H9 (cell line): ENCODE measurements at regions not wholly inside any gene's neighbourhood (a gene's known extent, or its start where the extent isn't known, plus 50 kb on each side); places are given as distances from the start of the nearest gene placed in this dataset.

Source experiments
- DNase-seq: peaks from one replicate; pipeline ENCODE4 v3.0.0-alpha.2; 2017
- H2AFZ ChIP-seq: one replicate; pipeline ENCODE4 v1.6.1; 2013; ENCODE audit warnings: mild to moderate bottlenecking, low read length, control low read depth, moderate library complexity
- H2AK5ac ChIP-seq: 2 replicates; pipeline ENCODE4 v1.6.1; 2013; ENCODE audit warnings: low read length, control low read depth, mixed read lengths; ENCODE audit not compliant: insufficient read length
- H2BK120ac ChIP-seq: one replicate; pipeline ENCODE4 v1.6.1; 2013; ENCODE audit warnings: low read depth, mild to moderate bottlenecking, low read length, control low read depth, inconsistent platforms; ENCODE audit not compliant: poor library complexity, severe bottlenecking
- H2BK12ac ChIP-seq: 2 replicates; pipeline ENCODE4 v1.6.1; 2013; ENCODE audit warnings: low read length, control low read depth, mixed read lengths, low read depth; ENCODE audit not compliant: insufficient read length
- H2BK15ac ChIP-seq: 2 replicates; pipeline ENCODE4 v1.6.1; 2013; ENCODE audit warnings: low read depth, low read length, control low read depth
- H2BK20ac ChIP-seq: one replicate; pipeline ENCODE4 v1.6.1; 2013; ENCODE audit warnings: low read depth, mild to moderate bottlenecking, low read length, control low read depth, inconsistent platforms; ENCODE audit not compliant: poor library complexity, severe bottlenecking
- H2BK5ac ChIP-seq: 2 replicates; pipeline ENCODE4 v1.6.1; 2013; ENCODE audit warnings: low read length, control low read depth, mixed read lengths; ENCODE audit not compliant: insufficient read length
- H3K14ac ChIP-seq: 2 replicates; pipeline ENCODE4 v1.6.1; 2013; ENCODE audit warnings: low read length, control low read depth; ENCODE audit not compliant: insufficient read depth
- H3K18ac ChIP-seq: 2 replicates; pipeline ENCODE4 v1.6.1; 2013; ENCODE audit warnings: low read depth, mild to moderate bottlenecking, mixed read lengths, low read length, control low read depth; ENCODE audit not compliant: insufficient read length
- H3K23ac ChIP-seq: 2 replicates; pipeline ENCODE4 v1.6.1; 2013; ENCODE audit warnings: low read length, control low read depth, mixed read lengths, low read depth; ENCODE audit not compliant: insufficient read length
- H3K23me2 ChIP-seq: 2 replicates; pipeline ENCODE4 v1.6.1; 2013; ENCODE audit warnings: low read depth, mild to moderate bottlenecking, mixed read lengths, low read length, control low read depth; ENCODE audit not compliant: insufficient read length, poor library complexity, severe bottlenecking
- H3K27ac ChIP-seq: 2 replicates; pipeline ENCODE4 v1.5.1; 2013; ENCODE audit warnings: low read length, control low read depth, mixed read lengths, low read depth; ENCODE audit not compliant: insufficient read length
- H3K27me3 ChIP-seq: 2 replicates; pipeline ENCODE4 v1.6.1; 2013; ENCODE audit warnings: low read length, control low read depth, inconsistent platforms; ENCODE audit not compliant: insufficient read depth
- H3K4ac ChIP-seq: 2 replicates; pipeline ENCODE4 v1.6.1; 2013; ENCODE audit warnings: low read depth, mild to moderate bottlenecking, control low read depth, inconsistent platforms, low read length, moderate library complexity
- H3K4me1 ChIP-seq: 2 replicates; pipeline ENCODE4 v1.6.1; 2013; ENCODE audit warnings: low read length, control low read depth, inconsistent platforms; ENCODE audit not compliant: insufficient read depth
- H3K4me2 ChIP-seq: 2 replicates; pipeline ENCODE4 v1.6.1; 2013; ENCODE audit warnings: low read length, control low read depth, mixed read lengths; ENCODE audit not compliant: insufficient read length, insufficient read depth
- H3K56ac ChIP-seq: 2 replicates; pipeline ENCODE4 v1.6.1; 2013; ENCODE audit warnings: low read depth, mild to moderate bottlenecking, mixed read lengths, low read length, control low read depth; ENCODE audit not compliant: insufficient read length
- H3K79me1 ChIP-seq: 2 replicates; pipeline ENCODE4 v1.6.1; 2013; ENCODE audit warnings: low read depth, mild to moderate bottlenecking, moderate library complexity, low read length, control low read depth, inconsistent platforms; ENCODE audit not compliant: insufficient read depth, poor library complexity, severe bottlenecking
- H3K79me2 ChIP-seq: 2 replicates; pipeline ENCODE4 v1.6.1; 2013; ENCODE audit warnings: low read length, control low read depth, inconsistent platforms; ENCODE audit not compliant: insufficient read depth
- H3K9ac ChIP-seq: 2 replicates; pipeline ENCODE4 v1.6.1; 2013; ENCODE audit warnings: low read length, control low read depth, mixed read lengths; ENCODE audit not compliant: insufficient read length; ENCODE audit errors: extremely low read depth
- H3K9me3 ChIP-seq: one replicate; pipeline ENCODE4 v1.6.1; 2013; ENCODE audit warnings: low read depth, low read length, inconsistent platforms; ENCODE audit not compliant: control insufficient read depth
- H3T11ph ChIP-seq: one replicate; pipeline ENCODE4 v1.6.1; 2013; ENCODE audit warnings: mild to moderate bottlenecking, low read length, control low read depth, inconsistent platforms
- H4K20me1 ChIP-seq: one replicate; pipeline ENCODE4 v1.6.1; 2013; ENCODE audit not compliant: control insufficient read depth, insufficient read length, insufficient read depth
- H4K5ac ChIP-seq: 2 replicates; pipeline ENCODE4 v1.6.1; 2013; ENCODE audit warnings: low read depth, mild to moderate bottlenecking, mixed read lengths, low read length, control low read depth; ENCODE audit not compliant: insufficient read length
- H4K8ac ChIP-seq: replicated peaks from 2 replicates; pipeline ENCODE4 v1.6.1; 2013; ENCODE audit warnings: low read length, control low read depth, mixed read lengths, low read depth; ENCODE audit not compliant: insufficient read length
- H4K91ac ChIP-seq: 2 replicates; pipeline ENCODE4 v1.6.1; 2013; ENCODE audit warnings: low read depth, mild to moderate bottlenecking, moderate library complexity, mixed read lengths, low read length, control low read depth; ENCODE audit not compliant: insufficient read length
- H3K27ac Mint-ChIP-seq, 3 experiments: 2 replicates in 2 of 3; 3 replicates in 1 of 3; pipeline ENCODE4 v1.8.0; 2020 to 2021; ENCODE audit warnings: mixed read lengths in 3 of 3, mild to moderate bottlenecking in 1 of 3, moderate library complexity in 1 of 3
- H3K27me3 Mint-ChIP-seq: 2 replicates; pipeline ENCODE4 v1.8.0; 2021; ENCODE audit warnings: low read depth, mild to moderate bottlenecking, moderate library complexity, mixed read lengths
- H3K36me3 Mint-ChIP-seq, 3 experiments: 2 replicates in 2 of 3; 3 replicates in 1 of 3; pipeline ENCODE4 v1.8.0; 2020 to 2021; ENCODE audit warnings: low read depth in 3 of 3, mixed read lengths in 3 of 3; ENCODE audit not compliant: insufficient read depth in 1 of 3
- H3K4me1 Mint-ChIP-seq, 2 experiments: 2 replicates each; pipeline ENCODE4 v1.8.0; 2020; ENCODE audit warnings: mixed read lengths in 2 of 2
- H3K4me3 Mint-ChIP-seq, 2 experiments: 2 replicates in 1 of 2; 3 replicates in 1 of 2; pipeline ENCODE4 v1.8.0; 2020 to 2021; ENCODE audit warnings: mild to moderate bottlenecking in 2 of 2, mixed read lengths in 2 of 2, moderate library complexity in 1 of 2
- H3K9me3 Mint-ChIP-seq, 2 experiments: 2 replicates in 1 of 2; 3 replicates in 1 of 2; pipeline ENCODE4 v1.8.0; 2020; ENCODE audit warnings: mild to moderate bottlenecking in 2 of 2, mixed read lengths in 2 of 2, moderate library complexity in 1 of 2
- CTCF ChIP-seq: fragments of 200-600 bp; sonication (generic); conservative IDR thresholded peaks from 3 replicates; pipeline ENCODE4 v1.8.0; 2021; ENCODE audit warnings: antibody characterized with exemption, mild to moderate bottlenecking
- WGBS: extraction: QIAGEN DNeasy Blood & Tissue Kit; methylation state at CpG from one replicate; pipeline ENCODE4 v1.1.7; 2013; ENCODE audit warnings: missing lambda C conversion rate, low lambda C conversion rate, mixed read lengths; ENCODE audit not compliant: insufficient read length; ENCODE audit errors: extremely low coverage; 5-methylcytosine and 5-hydroxymethylcytosine counted together

GRCh38 chr16:5490499-5490898 lies 392.9 kb upstream of the EEF2KMT start:
- peak; percentile 99 for TF ChIP-seq CTCF
- Mint-ChIP-seq H3K36me3 (no peaks in the 10 kb centered on the region), H3K27ac (no peak overlapping the region), H3K4me1 (peaks cover 0 to 3% of the 10 kb centered on the region in 2 experiments; a peak in 1 of 4 replicates), H3K27me3 (peaks cover 5% of the 10 kb centered on the region), H3K4me3 (no peak overlapping the region), H3K9me3 (no peaks in the 10 kb centered on the region)
- Histone ChIP-seq H2BK20ac (no peak overlapping the region), H4K5ac (no peak overlapping the region), H3K79me1 (no peaks in the 10 kb centered on the region), H3K4me1 (no peaks in the 10 kb centered on the region), H4K91ac (no peak overlapping the region), H3K4ac (no peak overlapping the region), H3K9me3 (no peaks in the 10 kb centered on the region), H3K27me3 (no peaks in the 10 kb centered on the region), H2BK120ac (no peak overlapping the region), H4K20me1 (no peaks in the 10 kb centered on the region), H3T11ph (no peak overlapping the region), H2BK15ac (no peak overlapping the region), H3K4me2 (no peak overlapping the region), H3K18ac (no peak overlapping the region), H3K27ac (no peak overlapping the region), H2BK12ac (no peak overlapping the region), H2BK5ac (no peak overlapping the region), H3K23me2 (no peaks in the 10 kb centered on the region), H3K14ac (no peak overlapping the region), H3K9ac (no peak overlapping the region), H2AK5ac (no peak overlapping the region), H2AFZ (no peak overlapping the region), H3K79me2 (no peaks in the 10 kb centered on the region), H3K23ac (no peak overlapping the region), H3K56ac (no peak overlapping the region), H4K8ac (no peak overlapping the region)
- WGBS, result no CpG with 5 or more reads among the region's 18 CpGs
- DNase-seq, result peak; percentile 65
